ENCODE measurements at regions not wholly inside any gene's neighbourhood (a gene's known extent, or its start where the extent isn't known, plus 50 kb on each side); places are given as distances from the start of the nearest gene placed in this dataset.

DNA sequence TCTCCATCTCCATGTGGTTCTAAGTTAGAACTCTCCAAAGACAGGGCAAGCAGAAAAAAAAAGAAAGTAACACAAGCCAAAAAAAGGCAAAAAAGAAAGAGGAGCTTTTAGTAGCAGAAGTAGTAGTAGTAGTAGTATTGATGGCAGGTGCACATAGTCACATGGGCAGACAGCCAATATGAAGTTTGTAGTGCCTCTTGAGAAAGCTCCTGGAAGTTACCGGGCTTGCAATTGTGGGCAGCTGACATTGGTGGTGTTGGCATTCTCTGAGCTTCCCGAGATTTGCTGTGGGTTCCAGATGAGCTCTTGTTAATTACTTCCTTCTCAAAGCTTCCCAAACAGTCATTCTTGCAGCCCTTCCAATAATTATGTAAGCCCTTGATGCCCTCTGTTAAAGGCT is 1128.5 kb downstream of the TYW1 start:
- TF ChIP-seq CTCF (conservative IDR thresholded peaks at IDR 0.05; ENCODE audit: low read depth, low read length) (no peak), EZH2 (IDR thresholded peaks at IDR 0.05; ENCODE audit: borderline replicate concordance, low read depth, low read length, poor library complexity, severe bottlenecking) (no peak)

Measured in A673 (cell line).